Activated T-helper 17 cell treated with anti-CD3 and anti-CD28 coated beads, Interleukin-2, amount 50 U/mL, for 72 hours (primary cell): ENCODE measurements at regions not wholly inside any gene's neighbourhood (a gene's known extent, or its start where the extent isn't known, plus 50 kb on each side); places are given as distances from the start of the nearest gene placed in this dataset.

Experiments
- ATAC-seq: fragments of 150-1000 bp; cut with Tn5 transposase; replicated peaks from 2 replicates; pipeline ENCODE4 v1.10.0; 2021; ENCODE audit warnings: mild to moderate bottlenecking, moderate library complexity
- H3K27ac Mint-ChIP-seq: one replicate; pipeline ENCODE4 v1.8.0; 2022; ENCODE audit warnings: mixed read lengths
- H3K27me3 Mint-ChIP-seq: one replicate; pipeline ENCODE4 v1.8.0; 2022; ENCODE audit warnings: mixed read lengths
- H3K36me3 Mint-ChIP-seq: one replicate; pipeline ENCODE4 v1.8.0; 2022; ENCODE audit warnings: low read depth, mild to moderate bottlenecking, mixed read lengths
- H3K4me1 Mint-ChIP-seq: one replicate; pipeline ENCODE4 v1.8.0; 2022; ENCODE audit warnings: mixed read lengths
- H3K4me3 Mint-ChIP-seq: one replicate; pipeline ENCODE4 v1.8.0; 2022; ENCODE audit warnings: mild to moderate bottlenecking, mixed read lengths
- H3K9me3 Mint-ChIP-seq: one replicate; pipeline ENCODE4 v1.8.0; 2022; ENCODE audit warnings: mixed read lengths

- no peak for ATAC-seq
- Mint-ChIP-seq H3K36me3 (no peaks in the 10 kb centered on the region), H3K9me3 (no peaks in the 10 kb centered on the region), H3K4me1 (no peaks in the 10 kb centered on the region), H3K27me3 (peaks cover 14% of the 10 kb centered on the region), H3K4me3 (no peak overlapping the region), H3K27ac (no peak overlapping the region)
These were observed 176.7 kb downstream of the URI1 start for GRCh38 chr19:30118760-30119159.

GRCh38 chr19:30119180-30119908, 177.3 kb downstream of the URI1 start:
- H3K27ac Mint-ChIP-seq = no peak overlapping the region
- no peaks in the 10 kb centered on the region for H3K36me3 Mint-ChIP-seq
- no peaks in the 10 kb centered on the region for H3K4me1 Mint-ChIP-seq
- H3K9me3 Mint-ChIP-seq = no peaks in the 10 kb centered on the region
- H3K4me3 Mint-ChIP-seq = no peak overlapping the region
- peaks cover 12% of the 10 kb centered on the region for H3K27me3 Mint-ChIP-seq
- no peak for ATAC-seq

DNA sequence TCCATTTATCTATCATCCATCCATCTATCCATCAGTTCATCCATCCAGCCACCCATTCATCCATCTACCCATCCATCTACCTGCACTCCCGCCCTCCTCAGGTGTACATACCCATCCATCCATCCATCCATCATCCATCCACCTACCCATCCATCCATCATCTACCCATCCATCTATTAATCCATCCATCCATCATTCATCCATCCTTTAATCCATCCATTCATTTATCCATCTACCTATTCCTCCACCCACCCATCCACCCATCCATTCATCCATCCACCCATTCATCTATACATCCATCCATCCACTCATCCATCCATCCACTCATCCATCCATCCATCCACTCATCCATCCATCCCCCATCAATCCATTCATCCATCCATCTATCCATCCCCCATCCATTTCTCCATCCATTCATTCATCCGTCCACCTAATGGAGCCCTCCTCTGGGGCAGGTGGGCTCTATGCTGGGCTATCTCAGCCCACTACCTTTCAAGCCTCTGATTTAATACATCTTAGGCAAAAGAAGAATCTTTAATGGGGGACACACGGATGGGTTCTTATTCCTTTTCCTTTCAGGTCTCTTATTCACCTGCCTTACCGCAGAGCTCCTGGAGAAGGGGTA, 178.9 kb downstream of the URI1 start:
- H3K27me3 Mint-ChIP-seq = peaks cover 11% of the 10 kb centered on the region
- no peaks in the 10 kb centered on the region for H3K4me1 Mint-ChIP-seq
- no peaks in the 10 kb centered on the region for H3K9me3 Mint-ChIP-seq
- no peak overlapping the region for H3K27ac Mint-ChIP-seq
- ATAC-seq = no peak
- H3K4me3 Mint-ChIP-seq = no peak overlapping the region
- H3K36me3 Mint-ChIP-seq = no peaks in the 10 kb centered on the region

- ATAC-seq = no peak
- Mint-ChIP-seq H3K4me1 (no peaks in the 10 kb centered on the region), H3K36me3 (no peaks in the 10 kb centered on the region), H3K4me3 (no peak overlapping the region), H3K27ac (no peak overlapping the region), H3K9me3 (no peaks in the 10 kb centered on the region), H3K27me3 (peaks cover 11% of the 10 kb centered on the region)
These were observed 180.4 kb downstream of the URI1 start for GRCh38 chr19:30122431-30122830.

GRCh38 chr19:30123119-30123518, 181.1 kb downstream of the URI1 start:
- no peak for ATAC-seq
- no peak overlapping the region for H3K27ac Mint-ChIP-seq
- H3K9me3 Mint-ChIP-seq = no peaks in the 10 kb centered on the region
- H3K36me3 Mint-ChIP-seq = no peaks in the 10 kb centered on the region
- H3K4me1 Mint-ChIP-seq = no peaks in the 10 kb centered on the region
- H3K27me3 Mint-ChIP-seq = peaks cover 11% of the 10 kb centered on the region
- no peak overlapping the region for H3K4me3 Mint-ChIP-seq

GRCh38 chr19:30123611-30124010, 181.6 kb downstream of the URI1 start:
- Mint-ChIP-seq H3K4me1 (no peaks in the 10 kb centered on the region), H3K27ac (no peak overlapping the region), H3K36me3 (no peaks in the 10 kb centered on the region), H3K9me3 (no peaks in the 10 kb centered on the region), H3K4me3 (no peak overlapping the region), H3K27me3 (peaks cover 11% of the 10 kb centered on the region)
- no peak for ATAC-seq

- no peak for ATAC-seq
- H3K27ac Mint-ChIP-seq = no peak overlapping the region
- H3K4me3 Mint-ChIP-seq = no peak overlapping the region
- no peaks in the 10 kb centered on the region for H3K4me1 Mint-ChIP-seq
- peaks cover 6% of the 10 kb centered on the region for H3K9me3 Mint-ChIP-seq
- H3K27me3 Mint-ChIP-seq = peaks cover 4% of the 10 kb centered on the region
- no peaks in the 10 kb centered on the region for H3K36me3 Mint-ChIP-seq
These were observed 186.2 kb downstream of the URI1 start for GRCh38 chr19:30128211-30128610.

GRCh38 chr19:30130356-30131122, 188.5 kb downstream of the URI1 start:
- Mint-ChIP-seq H3K4me1 (no peaks in the 10 kb centered on the region), H3K4me3 (no peak overlapping the region), H3K9me3 (peaks cover 6% of the 10 kb centered on the region), H3K36me3 (no peaks in the 10 kb centered on the region), H3K27ac (no peak overlapping the region), H3K27me3 (peaks cover 6% of the 10 kb centered on the region)
- ATAC-seq = no peak

DNA sequence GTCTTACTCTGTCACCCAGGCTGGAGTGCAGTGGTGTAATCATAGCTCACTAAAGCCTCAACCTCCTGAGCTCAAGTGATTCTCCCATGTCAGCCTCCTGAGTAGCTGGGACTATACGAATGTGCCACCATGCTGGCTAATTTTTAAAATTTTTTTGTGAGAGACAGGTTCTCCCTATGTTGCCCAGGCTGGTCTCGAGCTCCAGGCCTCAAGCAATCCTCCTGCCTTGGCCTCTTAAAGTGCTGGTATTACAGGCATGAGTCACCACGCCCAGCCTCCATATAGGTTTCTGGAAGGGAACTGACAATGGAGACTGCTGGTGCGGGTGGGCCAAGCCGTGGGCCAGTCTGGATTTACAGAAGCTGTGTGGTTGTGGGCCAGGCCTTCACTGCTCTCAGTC, 189.2 kb downstream of the URI1 start:
- no peak for ATAC-seq
- peaks cover 6% of the 10 kb centered on the region for H3K27me3 Mint-ChIP-seq
- peaks cover 6% of the 10 kb centered on the region for H3K9me3 Mint-ChIP-seq
- no peaks in the 10 kb centered on the region for H3K4me1 Mint-ChIP-seq
- H3K27ac Mint-ChIP-seq = no peak overlapping the region
- no peaks in the 10 kb centered on the region for H3K36me3 Mint-ChIP-seq
- H3K4me3 Mint-ChIP-seq = no peak overlapping the region

DNA sequence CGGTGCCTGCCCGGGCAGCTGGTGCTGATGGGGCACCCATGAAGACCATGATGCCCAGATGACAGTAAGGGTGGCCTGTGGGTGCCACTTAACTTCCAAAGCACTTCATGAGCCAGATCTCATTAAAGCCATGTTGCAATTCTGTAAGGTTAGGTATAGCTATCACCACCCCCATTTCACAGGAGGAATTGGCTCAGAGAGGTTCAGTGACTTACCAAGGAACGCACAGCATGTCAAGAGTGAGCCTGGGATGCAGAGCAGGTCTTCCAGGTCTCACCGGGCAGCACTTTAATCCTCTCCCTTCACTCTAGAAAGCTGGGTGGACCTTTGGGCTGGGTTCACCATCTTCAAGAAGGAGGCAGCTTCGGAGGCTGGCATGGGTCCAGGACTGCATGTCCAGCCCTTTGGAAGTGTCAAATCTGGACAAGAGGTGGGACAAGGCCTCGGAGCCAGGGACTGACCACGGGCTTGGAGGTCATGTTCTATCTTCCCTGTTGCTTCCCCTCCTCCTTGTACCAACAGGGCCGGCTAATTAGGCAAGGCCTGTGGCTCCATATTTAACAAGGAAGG, 189.8 kb downstream of the URI1 start:
- Mint-ChIP-seq H3K27ac (no peak overlapping the region), H3K27me3 (peaks cover 6% of the 10 kb centered on the region), H3K36me3 (no peaks in the 10 kb centered on the region), H3K4me3 (no peak overlapping the region), H3K4me1 (no peaks in the 10 kb centered on the region), H3K9me3 (peaks cover 6% of the 10 kb centered on the region)
- no peak for ATAC-seq

DNA sequence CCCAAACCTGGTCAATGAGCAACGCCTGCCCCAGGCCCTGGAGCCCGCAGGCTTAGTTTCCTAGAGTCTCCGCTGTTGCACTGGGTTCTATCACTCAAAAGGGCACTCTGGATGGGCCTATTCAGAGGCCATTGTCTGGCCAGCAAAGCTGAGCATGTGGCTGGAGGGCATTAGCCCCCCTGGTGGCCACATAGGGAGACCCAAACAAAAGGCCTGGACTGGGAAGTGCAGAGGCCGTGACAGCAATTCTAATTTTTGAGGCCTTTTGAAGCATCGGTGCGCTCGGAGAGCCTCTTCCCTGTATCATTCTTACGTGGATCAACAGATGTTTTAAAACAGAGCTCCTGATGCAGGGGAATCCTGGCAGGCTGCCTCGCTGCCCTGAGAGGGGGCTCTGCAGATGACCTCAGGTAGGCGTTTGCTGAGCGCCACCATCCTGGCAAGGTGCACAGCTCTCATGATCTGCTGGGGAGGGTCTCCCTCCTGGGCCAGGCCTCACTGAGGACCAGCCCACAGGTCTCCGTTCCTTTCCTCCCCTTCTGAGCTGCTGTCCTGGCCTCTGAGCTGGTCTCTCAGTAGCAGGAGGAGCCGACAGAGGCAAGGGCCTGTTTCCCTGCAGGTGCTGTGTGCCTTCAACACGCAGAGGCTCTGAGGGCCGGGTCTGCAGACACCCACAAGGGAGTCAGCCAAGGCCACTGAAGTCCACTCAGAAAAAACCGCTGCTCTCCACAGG, 190.5 kb downstream of the URI1 start:
- H3K27me3 Mint-ChIP-seq = peaks cover 6% of the 10 kb centered on the region
- H3K9me3 Mint-ChIP-seq = peaks cover 6% of the 10 kb centered on the region
- no peak overlapping the region for H3K4me3 Mint-ChIP-seq
- H3K27ac Mint-ChIP-seq = no peak overlapping the region
- no peak for ATAC-seq
- no peaks in the 10 kb centered on the region for H3K4me1 Mint-ChIP-seq
- no peaks in the 10 kb centered on the region for H3K36me3 Mint-ChIP-seq

DNA sequence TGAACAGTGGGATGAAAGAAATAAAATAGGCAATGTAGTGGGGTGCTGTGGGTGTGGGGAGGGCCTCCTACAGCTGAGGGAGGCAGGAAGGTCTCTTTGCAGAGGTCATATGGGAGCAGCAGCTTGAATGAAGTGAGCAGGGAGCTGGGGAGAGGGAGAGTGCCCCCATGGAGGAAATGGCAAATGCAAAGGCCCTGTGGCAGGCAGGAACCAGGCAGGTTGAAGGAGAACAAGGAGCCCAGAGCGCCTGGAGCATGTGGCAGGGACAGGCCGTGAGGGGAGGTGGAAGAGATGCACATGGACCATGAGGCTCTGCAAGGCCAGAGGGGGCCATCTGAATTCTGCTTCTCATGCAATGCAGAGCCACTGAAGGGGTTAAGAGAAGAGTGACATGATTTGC, 191.8 kb downstream of the URI1 start:
- Mint-ChIP-seq H3K4me3 (no peak overlapping the region), H3K4me1 (no peaks in the 10 kb centered on the region), H3K27ac (no peak overlapping the region), H3K36me3 (no peaks in the 10 kb centered on the region), H3K9me3 (peaks cover 6% of the 10 kb centered on the region), H3K27me3 (peaks cover 6% of the 10 kb centered on the region)
- no peak for ATAC-seq

GRCh38 chr19:30135093-30135757, 193.2 kb downstream of the URI1 start:
- no peak for ATAC-seq
- Mint-ChIP-seq H3K4me1 (no peaks in the 10 kb centered on the region), H3K4me3 (no peak overlapping the region), H3K27me3 (peaks cover 6% of the 10 kb centered on the region), H3K27ac (no peak overlapping the region), H3K36me3 (no peaks in the 10 kb centered on the region), H3K9me3 (no peaks in the 10 kb centered on the region)

DNA sequence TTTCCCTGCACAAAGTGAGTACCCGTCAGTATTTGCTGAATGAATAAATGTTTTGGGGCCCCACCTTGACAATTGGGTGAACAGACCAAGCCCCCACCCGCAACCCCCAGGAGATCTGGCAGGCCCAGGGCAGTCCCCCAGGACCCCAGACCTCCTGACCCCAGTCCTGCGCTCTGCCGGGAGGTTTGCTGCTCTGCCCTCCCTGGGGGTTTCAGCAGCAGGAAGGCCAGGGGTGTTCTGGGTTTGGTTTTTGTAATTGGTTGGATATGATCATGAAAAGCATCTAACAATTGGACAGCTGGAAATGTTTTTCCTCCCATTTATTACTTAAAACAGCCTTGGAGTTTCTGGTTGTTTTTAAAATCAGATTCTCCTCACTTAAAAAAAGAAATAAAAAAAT, 193.8 kb downstream of the URI1 start:
- Mint-ChIP-seq H3K4me1 (no peaks in the 10 kb centered on the region), H3K9me3 (no peaks in the 10 kb centered on the region), H3K27me3 (peaks cover 6% of the 10 kb centered on the region), H3K4me3 (no peak overlapping the region), H3K27ac (no peak overlapping the region), H3K36me3 (no peaks in the 10 kb centered on the region)
- ATAC-seq = no peak
